Smooth muscle cell (in vitro differentiated cells): ENCODE measurements at regions not wholly inside any gene's neighbourhood (a gene's known extent, or its start where the extent isn't known, plus 50 kb on each side); places are given as distances from the start of the nearest gene placed in this dataset.

Source experiments
- DNase-seq: peaks from one replicate; lab custom pipeline; 2025; ENCODE audit not compliant: unreplicated experiment; lab: John Stamatoyannopoulos, UW
- H2AFZ ChIP-seq: fragments of 200-600 bp; sonication (generic); 2 replicates; pipeline ENCODE4 v1.6.0; 2016; ENCODE audit warnings: antibody characterized with exemption, low read depth, mild to moderate bottlenecking
- H3F3A ChIP-seq: fragments of 200-600 bp; sonication (generic); 2 replicates; pipeline ENCODE4 v1.6.0; 2017; ENCODE audit warnings: antibody characterized with exemption, low read depth
- H3K27ac ChIP-seq: fragments of 200-600 bp; sonication (generic); 2 replicates; pipeline ENCODE4 v1.5.1; 2016; ENCODE audit warnings: low read depth, mild to moderate bottlenecking
- H3K27me3 ChIP-seq: fragments of 200-600 bp; sonication (generic); 2 replicates; pipeline ENCODE4 v1.6.1; 2016; ENCODE audit warnings: low read depth, mild to moderate bottlenecking
- H3K36me3 ChIP-seq: fragments of 200-600 bp; sonication (generic); 2 replicates; pipeline ENCODE4 v1.5.1; 2016; ENCODE audit warnings: low read depth
- H3K4me1 ChIP-seq: fragments of 200-600 bp; sonication (generic); 2 replicates; pipeline ENCODE4 v1.5.1; 2016; ENCODE audit warnings: low read depth
- H3K4me2 ChIP-seq: fragments of 200-600 bp; sonication (generic); 2 replicates; pipeline ENCODE4 v1.6.0; 2016; ENCODE audit warnings: mild to moderate bottlenecking
- H3K4me3 ChIP-seq: fragments of 200-600 bp; sonication (generic); 2 replicates; pipeline ENCODE4 v1.5.1; 2016; ENCODE audit warnings: mild to moderate bottlenecking
- H3K79me2 ChIP-seq: fragments of 200-600 bp; sonication (generic); 2 replicates; pipeline ENCODE4 v1.6.0; 2016; ENCODE audit warnings: low read depth, mild to moderate bottlenecking
- H3K9ac ChIP-seq: fragments of 200-600 bp; sonication (generic); 2 replicates; pipeline ENCODE4 v1.6.0; 2016; ENCODE audit warnings: low read depth
- H3K9me3 ChIP-seq: fragments of 200-600 bp; sonication (generic); replicated peaks from 2 replicates; pipeline ENCODE4 v1.5.1; 2016; ENCODE audit warnings: low read depth
- H4K20me1 ChIP-seq: fragments of 200-600 bp; sonication (generic); 2 replicates; pipeline ENCODE4 v1.6.0; 2016; ENCODE audit warnings: low read depth
- WGBS: methylation state at CpG from one replicate; pipeline ENCODE4 v1.1.7; 2016; ENCODE audit warnings: low lambda C conversion rate; 5-methylcytosine and 5-hydroxymethylcytosine counted together
- TF ChIP-seq, protein P1 (sequence below): fragments of 200-600 bp; sonication (generic); IDR thresholded peaks from 2 replicates; pipeline ENCODE4 v1.5.1; 2017; ENCODE audit warnings: borderline replicate concordance, mild to moderate bottlenecking, antibody characterized with exemption; ENCODE audit not compliant: insufficient read depth, poor library complexity, severe bottlenecking

GRCh38 chr16:48946686-48947370 is 334.8 kb downstream of the CBLN1 start:
- WGBS = 30% methylated on average over 6 of the region's 6 CpGs
- TF ChIP-seq, protein P1, sequence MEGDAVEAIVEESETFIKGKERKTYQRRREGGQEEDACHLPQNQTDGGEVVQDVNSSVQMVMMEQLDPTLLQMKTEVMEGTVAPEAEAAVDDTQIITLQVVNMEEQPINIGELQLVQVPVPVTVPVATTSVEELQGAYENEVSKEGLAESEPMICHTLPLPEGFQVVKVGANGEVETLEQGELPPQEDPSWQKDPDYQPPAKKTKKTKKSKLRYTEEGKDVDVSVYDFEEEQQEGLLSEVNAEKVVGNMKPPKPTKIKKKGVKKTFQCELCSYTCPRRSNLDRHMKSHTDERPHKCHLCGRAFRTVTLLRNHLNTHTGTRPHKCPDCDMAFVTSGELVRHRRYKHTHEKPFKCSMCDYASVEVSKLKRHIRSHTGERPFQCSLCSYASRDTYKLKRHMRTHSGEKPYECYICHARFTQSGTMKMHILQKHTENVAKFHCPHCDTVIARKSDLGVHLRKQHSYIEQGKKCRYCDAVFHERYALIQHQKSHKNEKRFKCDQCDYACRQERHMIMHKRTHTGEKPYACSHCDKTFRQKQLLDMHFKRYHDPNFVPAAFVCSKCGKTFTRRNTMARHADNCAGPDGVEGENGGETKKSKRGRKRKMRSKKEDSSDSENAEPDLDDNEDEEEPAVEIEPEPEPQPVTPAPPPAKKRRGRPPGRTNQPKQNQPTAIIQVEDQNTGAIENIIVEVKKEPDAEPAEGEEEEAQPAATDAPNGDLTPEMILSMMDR = no peak
- no peaks in the 10 kb centered on the region for H3F3A ChIP-seq
- no peaks in the 10 kb centered on the region for H4K20me1 ChIP-seq
- H3K27ac ChIP-seq = no peak overlapping the region
- H2AFZ ChIP-seq = no peak overlapping the region
- DNase-seq = no peak
- no peak overlapping the region for H3K4me3 ChIP-seq
- no peak overlapping the region for H3K9ac ChIP-seq
- H3K27me3 ChIP-seq = peaks cover 3% of the 10 kb centered on the region
- no peak overlapping the region for H3K4me2 ChIP-seq
- no peaks in the 10 kb centered on the region for H3K79me2 ChIP-seq
- no peaks in the 10 kb centered on the region for H3K36me3 ChIP-seq
- H3K9me3 ChIP-seq = no peaks in the 10 kb centered on the region
- H3K4me1 ChIP-seq = no peaks in the 10 kb centered on the region

DNA sequence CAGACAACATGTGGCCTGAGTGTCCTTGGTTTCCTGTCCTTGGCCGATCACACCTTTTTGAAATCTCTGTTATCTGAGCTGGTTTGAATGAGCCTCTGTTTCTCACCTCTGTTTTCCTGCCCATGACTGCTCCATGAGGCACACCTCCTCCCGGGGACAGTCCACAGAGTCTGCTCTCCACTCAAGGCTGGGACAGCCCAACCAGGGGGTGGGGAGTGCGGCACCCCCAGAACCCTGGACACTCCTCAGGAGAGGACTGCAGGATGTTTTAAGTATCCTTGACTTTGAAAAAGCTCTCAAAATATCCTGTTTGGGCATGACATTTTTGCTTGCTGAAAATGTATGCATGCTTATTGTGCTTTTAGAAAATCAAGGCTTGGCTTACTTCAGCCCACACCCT is 333.0 kb upstream of the N4BP1 start:
- Histone ChIP-seq H3K27ac (no peak overlapping the region), H3K27me3 (peaks cover 3% of the 10 kb centered on the region), H3K79me2 (no peaks in the 10 kb centered on the region), H3K4me2 (no peak overlapping the region), H2AFZ (no peak overlapping the region), H3F3A (no peaks in the 10 kb centered on the region), H4K20me1 (no peaks in the 10 kb centered on the region), H3K36me3 (no peaks in the 10 kb centered on the region), H3K4me3 (no peak overlapping the region), H3K9me3 (no peaks in the 10 kb centered on the region), H3K9ac (no peak overlapping the region), H3K4me1 (no peaks in the 10 kb centered on the region)
- TF ChIP-seq, protein P1 = no peak
- DNase-seq = no peak
- WGBS = 76% methylated on average over 3 of the region's 3 CpGs

GRCh38 chr16:48936811-48937210 is 326.8 kb upstream of the N4BP1 start:
- Histone ChIP-seq H3K27me3 (no peaks in the 10 kb centered on the region), H4K20me1 (no peaks in the 10 kb centered on the region), H3K4me3 (no peak overlapping the region), H3K4me1 (no peaks in the 10 kb centered on the region), H3K36me3 (no peaks in the 10 kb centered on the region), H2AFZ (no peak overlapping the region), H3K9me3 (no peaks in the 10 kb centered on the region), H3K4me2 (no peak overlapping the region), H3K9ac (no peak overlapping the region), H3K27ac (no peak overlapping the region), H3F3A (no peaks in the 10 kb centered on the region), H3K79me2 (no peaks in the 10 kb centered on the region)
- DNase-seq = no peak
- 90% methylated on average over 5 of the region's 5 CpGs for WGBS
- TF ChIP-seq, protein P1 = no peak
